CD8-positive, alpha-beta memory T cell (primary cell): ENCODE measurements at regions not wholly inside any gene's neighbourhood (a gene's known extent, or its start where the extent isn't known, plus 50 kb on each side); places are given as distances from the start of the nearest gene placed in this dataset.

Experiments
- CTCF ChIA-PET: fragments of 350-600 bp; sonication (Branson Sonifier 250); formaldehyde crosslinking; loops from one replicate; lab custom pipeline; 2021; ENCODE audit warnings: antibody characterized with exemption; lab: Charles Lee
- POLR2A ChIA-PET: fragments of 350-600 bp; sonication (Branson Sonifier 250); formaldehyde crosslinking; loops from one replicate; lab custom pipeline; 2021; ENCODE audit warnings: antibody characterized with exemption; lab: Charles Lee
- DNase-seq, 5 donors: peaks; one replicate each; pipeline versions ENCODE4 v3.0.0 to v3.0.0-alpha.2; 2020 to 2022; ENCODE audit warnings: mixed read lengths in 1 of 5
- H3K27ac ChIP-seq: one replicate; pipeline ENCODE4 v1.7.0; 2013; ENCODE audit warnings: low read depth, mild to moderate bottlenecking, low read length, moderate library complexity
- H3K27me3 ChIP-seq: 2 replicates; pipeline ENCODE4 v1.7.0; 2013; ENCODE audit warnings: low read length, mild to moderate bottlenecking; ENCODE audit not compliant: insufficient read depth, poor library complexity, severe bottlenecking
- H3K36me3 ChIP-seq: 2 replicates; pipeline ENCODE4 v1.7.0; 2013; ENCODE audit warnings: mild to moderate bottlenecking, low read length, moderate library complexity; ENCODE audit not compliant: insufficient read depth
- H3K4me1 ChIP-seq: 2 replicates; pipeline ENCODE4 v1.7.0; 2013; ENCODE audit warnings: mild to moderate bottlenecking, low read length, moderate library complexity; ENCODE audit not compliant: insufficient read depth
- H3K4me3 ChIP-seq: 2 replicates; pipeline ENCODE4 v1.7.0; 2013; ENCODE audit warnings: mild to moderate bottlenecking, low read length
- H3K9me3 ChIP-seq: 2 replicates; pipeline ENCODE4 v1.7.0; 2013; ENCODE audit warnings: mild to moderate bottlenecking, low read length
- H3K27ac Mint-ChIP-seq, 8 donors: one replicate each; pipeline ENCODE4 v1.8.0; 2020 to 2021; ENCODE audit warnings: mixed read lengths in 8 of 8, mild to moderate bottlenecking in 6 of 8, inconsistent platforms in 3 of 8, moderate library complexity in 3 of 8
- H3K27me3 Mint-ChIP-seq, 2 donors: one replicate each; pipeline ENCODE4 v1.8.0; 2020 to 2021; ENCODE audit warnings: mixed read lengths in 2 of 2, mild to moderate bottlenecking in 1 of 2, moderate library complexity in 1 of 2
- H3K36me3 Mint-ChIP-seq, 3 donors: one replicate each; pipeline ENCODE4 v1.8.0; 2020 to 2021; ENCODE audit warnings: mixed read lengths in 3 of 3, inconsistent platforms in 1 of 3, mild to moderate bottlenecking in 1 of 3
- H3K4me1 Mint-ChIP-seq, 3 donors: one replicate each; pipeline ENCODE4 v1.8.0; 2020 to 2021; ENCODE audit warnings: mixed read lengths in 3 of 3, inconsistent platforms in 1 of 3, mild to moderate bottlenecking in 1 of 3
- H3K4me3 Mint-ChIP-seq, 7 donors: one replicate each; pipeline ENCODE4 v1.8.0; 2020 to 2021; ENCODE audit warnings: mixed read lengths in 7 of 7, mild to moderate bottlenecking in 6 of 7, moderate library complexity in 4 of 7, inconsistent platforms in 2 of 7
- H3K9me3 Mint-ChIP-seq, 5 donors: one replicate each; pipeline ENCODE4 v1.8.0; 2020 to 2022; ENCODE audit warnings: mixed read lengths in 5 of 5, mild to moderate bottlenecking in 3 of 5, moderate library complexity in 2 of 5, inconsistent platforms in 1 of 5

DNA sequence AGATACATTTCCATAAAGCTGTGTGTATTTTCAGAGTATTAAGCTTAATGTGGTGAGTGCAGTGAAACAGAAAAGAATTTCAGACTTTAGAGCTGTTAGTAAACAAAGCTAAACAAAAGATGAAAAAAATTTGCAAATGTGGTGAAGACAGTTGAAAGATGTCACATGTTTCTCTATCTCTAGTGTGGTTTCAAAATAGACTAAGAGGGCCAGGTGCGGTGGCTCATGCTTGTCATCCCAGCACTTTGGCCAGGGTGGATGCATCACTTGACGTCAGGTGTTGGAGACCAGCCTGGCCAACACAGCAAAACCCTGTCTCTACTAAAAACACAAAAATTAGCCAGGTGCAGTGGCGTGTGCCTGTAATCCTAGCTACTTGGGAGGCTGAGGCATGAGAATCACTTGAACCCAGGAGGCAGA is 466.0 kb upstream of the NR2F2 start:
- Mint-ChIP-seq H3K4me3 (peak overlapping the region in 6 of 7 donors; percentile 15 to 47 (median 42)), H3K36me3 (no peaks in the 10 kb centered on the region), H3K27me3 (no peaks in the 10 kb centered on the region), H3K27ac (peak overlapping the region in 6 of 8 donors; percentile 11 to 87 (median 76)), H3K4me1 (peaks cover 42 to 61% (median 50%) of the 10 kb centered on the region in 3 donors), H3K9me3 (peaks cover 0 to 2% (median 0%) of the 10 kb centered on the region in 5 donors)
- no peak overlapping the region for H3K4me3 ChIP-seq
- no peaks in the 10 kb centered on the region for H3K36me3 ChIP-seq
- ChIA-PET POLR2A (no interaction called here), CTCF (interaction anchor here (0.9 to 1.0 kb wide), 2 partner anchors 10 to 26 kb away, joined by 3 to 4 read pairs; no protein-coding TSS in a partner anchor)
- H3K27ac ChIP-seq, result no peak overlapping the region
- peaks cover 9% of the 10 kb centered on the region for H3K4me1 ChIP-seq
- no peaks in the 10 kb centered on the region for H3K9me3 ChIP-seq
- DNase-seq, result peak in 3 of 5 donors; percentile 7 to 53 (median 53)
- H3K27me3 ChIP-seq, result no peaks in the 10 kb centered on the region

DNA sequence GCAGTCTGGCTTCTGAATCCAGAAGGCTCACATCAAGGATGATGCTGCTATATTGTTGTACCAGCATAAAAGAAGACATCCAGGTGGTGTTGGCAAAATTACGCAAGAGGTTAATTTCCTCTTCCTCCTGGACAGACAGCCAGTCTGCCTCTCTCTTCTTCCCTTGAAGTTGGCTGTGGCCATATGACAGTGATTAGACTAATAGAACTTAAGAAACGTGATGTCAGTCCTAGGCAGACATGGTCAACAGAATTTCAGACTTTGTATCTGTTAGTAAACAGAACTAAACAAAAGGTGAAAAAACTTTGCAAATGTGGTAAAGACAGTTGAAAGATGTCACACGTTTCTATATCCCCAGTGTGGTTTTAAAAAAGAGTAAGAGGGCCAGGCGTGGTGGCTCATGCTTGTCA is 465.2 kb upstream of the NR2F2 start:
- Histone ChIP-seq H3K9me3 (no peaks in the 10 kb centered on the region), H3K27me3 (no peaks in the 10 kb centered on the region), H3K36me3 (no peaks in the 10 kb centered on the region), H3K27ac (no peak overlapping the region), H3K4me1 (peaks cover 17% of the 10 kb centered on the region), H3K4me3 (no peak overlapping the region)
- no peak for DNase-seq
- POLR2A ChIA-PET, result no interaction called here
- no peaks in the 10 kb centered on the region for H3K36me3 Mint-ChIP-seq
- H3K27me3 Mint-ChIP-seq, result no peaks in the 10 kb centered on the region
- H3K9me3 Mint-ChIP-seq, result peaks cover 0 to 2% (median 0%) of the 10 kb centered on the region in 5 donors
- CTCF ChIA-PET, result no interaction called here
- peak overlapping the region in 1 of 7 donors; percentile 28 for H3K4me3 Mint-ChIP-seq
- peak overlapping the region in 7 of 8 donors; percentile 43 to 90 (median 75) for H3K27ac Mint-ChIP-seq
- peaks cover 51 to 69% (median 59%) of the 10 kb centered on the region in 3 donors for H3K4me1 Mint-ChIP-seq

DNA sequence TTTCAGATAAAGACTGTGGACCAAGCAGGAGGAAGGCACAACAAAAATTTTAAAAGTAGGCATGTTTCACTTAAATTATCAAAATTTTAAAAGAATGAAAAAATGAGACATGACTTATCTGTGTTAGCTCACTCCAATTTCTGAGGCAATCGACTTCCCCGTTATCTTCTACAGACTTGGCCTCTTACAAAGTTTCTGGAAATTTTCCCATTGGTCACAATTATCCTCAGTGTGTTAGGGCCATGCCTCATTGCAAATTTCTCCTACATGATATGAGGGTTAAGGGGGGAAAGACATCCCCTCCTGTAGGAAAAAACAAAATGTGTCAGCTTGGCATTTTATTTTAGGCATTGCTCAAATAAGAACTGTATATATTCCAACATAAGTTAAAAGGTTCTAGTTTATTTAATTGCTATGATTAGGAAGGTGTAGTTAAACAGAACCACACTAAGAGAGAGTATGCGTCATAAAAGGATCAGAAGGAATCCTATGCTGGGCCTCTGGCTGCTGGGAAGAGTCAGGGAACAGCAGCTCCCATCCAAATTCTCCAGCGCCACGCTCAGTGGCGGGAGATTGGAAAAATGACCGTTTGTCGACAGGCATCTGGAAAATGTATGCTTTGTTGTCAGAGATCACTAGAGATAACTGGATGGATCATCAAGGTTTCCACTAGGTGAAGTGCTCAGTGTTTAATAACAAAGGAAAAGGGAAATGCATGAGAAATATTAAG is 463.6 kb upstream of the NR2F2 start:
- Histone ChIP-seq H3K27me3 (no peaks in the 10 kb centered on the region), H3K36me3 (no peaks in the 10 kb centered on the region), H3K4me3 (no peak overlapping the region), H3K4me1 (peaks cover 25% of the 10 kb centered on the region), H3K9me3 (no peaks in the 10 kb centered on the region), H3K27ac (no peak overlapping the region)
- Mint-ChIP-seq H3K4me1 (peaks cover 57 to 82% (median 69%) of the 10 kb centered on the region in 3 donors), H3K27me3 (peaks cover 0 to 1% of the 10 kb centered on the region in 2 donors), H3K27ac (peak overlapping the region in 2 of 8 donors; percentile 75 to 84), H3K36me3 (no peaks in the 10 kb centered on the region), H3K4me3 (no peak overlapping the region), H3K9me3 (peaks cover 0 to 2% (median 0%) of the 10 kb centered on the region in 5 donors)
- CTCF ChIA-PET, result interaction anchor here (1.4 kb wide), 1 partner anchor 11 kb away, joined by 3 read pairs; no protein-coding TSS in a partner anchor
- no peak for DNase-seq
- POLR2A ChIA-PET, result no interaction called here

DNA sequence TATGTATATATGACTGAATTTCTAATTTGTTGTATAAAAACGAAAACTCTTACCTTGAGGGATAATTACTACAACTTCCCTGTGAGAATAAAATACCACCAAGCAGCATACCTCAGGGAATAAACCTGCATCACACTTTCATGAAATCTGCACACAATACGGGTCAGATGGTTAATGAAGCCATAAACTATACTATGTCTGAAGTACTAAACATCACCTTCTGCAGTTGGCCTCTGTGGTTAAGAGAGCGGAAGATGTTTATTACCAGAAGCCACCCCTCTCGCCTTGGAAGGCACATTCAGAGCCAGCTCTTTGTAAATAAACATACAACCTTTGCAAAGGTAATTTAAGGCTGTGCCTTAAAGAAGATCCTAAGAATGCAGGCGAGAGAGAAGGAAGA is 462.1 kb upstream of the NR2F2 start:
- Mint-ChIP-seq H3K27ac (peak overlapping the region in 7 of 8 donors; percentile 15 to 88 (median 53)), H3K36me3 (no peaks in the 10 kb centered on the region), H3K9me3 (peaks cover 0 to 2% (median 0%) of the 10 kb centered on the region in 5 donors), H3K27me3 (peaks cover 0 to 1% of the 10 kb centered on the region in 2 donors), H3K4me3 (peak overlapping the region in 6 of 7 donors; percentile 24 to 77 (median 46)), H3K4me1 (peaks cover 55 to 77% (median 73%) of the 10 kb centered on the region in 3 donors)
- Histone ChIP-seq H3K36me3 (no peaks in the 10 kb centered on the region), H3K9me3 (no peaks in the 10 kb centered on the region), H3K27me3 (no peaks in the 10 kb centered on the region), H3K4me3 (no peak overlapping the region), H3K4me1 (peaks cover 25% of the 10 kb centered on the region), H3K27ac (no peak overlapping the region)
- no peak for DNase-seq
- POLR2A ChIA-PET, result no interaction called here
- CTCF ChIA-PET, result interaction anchor here (1.4 kb wide), 2 partner anchors 11 to 29 kb away, joined by 3 read pairs; no protein-coding TSS in a partner anchor

DNA sequence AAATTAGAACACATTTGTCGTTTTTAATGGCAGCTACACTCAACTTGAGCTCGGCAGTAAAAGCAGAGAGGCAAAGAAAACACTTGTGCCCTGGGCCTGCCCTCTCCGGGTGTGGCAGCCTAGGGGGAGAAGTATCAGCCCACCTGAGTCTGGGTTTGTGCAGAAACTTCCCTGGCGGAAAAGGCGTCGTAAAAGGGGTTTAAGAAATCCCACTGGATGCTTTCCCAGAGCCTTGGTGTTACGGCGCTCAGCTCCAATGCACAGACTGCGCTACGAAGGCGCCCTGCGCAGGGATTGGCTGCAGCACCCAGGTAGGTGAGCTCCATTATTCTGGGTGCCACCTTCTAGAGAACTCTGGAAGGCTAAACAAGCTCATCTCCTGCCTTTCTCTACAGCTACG is 461.5 kb upstream of the NR2F2 start:
- H3K4me3 Mint-ChIP-seq, result peak overlapping the region in 4 of 7 donors; percentile 37 to 77 (median 46)
- H3K4me1 Mint-ChIP-seq, result peaks cover 55 to 73% (median 72%) of the 10 kb centered on the region in 3 donors
- Histone ChIP-seq H3K36me3 (no peaks in the 10 kb centered on the region), H3K27me3 (no peaks in the 10 kb centered on the region), H3K4me3 (no peak overlapping the region), H3K4me1 (peaks cover 25% of the 10 kb centered on the region), H3K9me3 (no peaks in the 10 kb centered on the region), H3K27ac (no peak overlapping the region)
- ChIA-PET POLR2A (no interaction called here), CTCF (interaction anchor here (1.4 kb wide), 2 partner anchors 12 to 30 kb away, joined by 3 read pairs; no protein-coding TSS in a partner anchor)
- no peaks in the 10 kb centered on the region for H3K36me3 Mint-ChIP-seq
- H3K27me3 Mint-ChIP-seq, result peaks cover 0 to 1% of the 10 kb centered on the region in 2 donors
- DNase-seq, result no peak
- H3K9me3 Mint-ChIP-seq, result peaks cover 0 to 3% (median 0%) of the 10 kb centered on the region in 5 donors
- peak overlapping the region in 7 of 8 donors; percentile 15 to 88 (median 55) for H3K27ac Mint-ChIP-seq

DNA sequence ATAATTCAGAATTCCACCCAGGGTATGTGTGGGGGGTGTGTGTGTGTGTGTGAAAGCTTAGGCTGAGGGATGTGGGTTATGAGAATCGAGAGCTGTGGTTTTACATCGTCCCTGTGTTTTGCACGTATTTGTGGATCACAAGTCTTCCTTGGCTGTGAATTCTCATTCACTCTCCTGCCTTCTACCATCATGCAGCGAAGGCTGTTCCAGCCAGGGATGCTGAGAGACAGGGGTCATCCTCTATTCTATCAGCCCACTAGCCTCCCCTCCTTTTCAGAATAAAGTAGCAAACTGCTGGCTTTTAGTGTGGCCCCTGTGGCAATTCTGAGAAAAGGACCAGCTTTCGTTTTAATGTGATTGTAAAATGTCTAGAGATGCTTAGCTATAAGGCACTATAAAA is 460.6 kb upstream of the NR2F2 start:
- Histone ChIP-seq H3K27ac (no peak overlapping the region), H3K4me3 (no peak overlapping the region), H3K4me1 (peaks cover 26% of the 10 kb centered on the region), H3K9me3 (no peaks in the 10 kb centered on the region), H3K27me3 (no peaks in the 10 kb centered on the region), H3K36me3 (no peaks in the 10 kb centered on the region)
- ChIA-PET POLR2A (no interaction called here), CTCF (interaction anchor here (1.4 kb wide), 1 partner anchor 30 kb away, joined by 3 read pairs; no protein-coding TSS in a partner anchor)
- peak overlapping the region in 7 of 8 donors; percentile 59 to 94 (median 70) for H3K27ac Mint-ChIP-seq
- H3K4me1 Mint-ChIP-seq, result peaks cover 48 to 69% (median 65%) of the 10 kb centered on the region in 3 donors
- peaks cover 0 to 3% (median 0%) of the 10 kb centered on the region in 5 donors for H3K9me3 Mint-ChIP-seq
- peak overlapping the region in 6 of 7 donors; percentile 66 to 89 (median 74) for H3K4me3 Mint-ChIP-seq
- DNase-seq, result no peak
- H3K27me3 Mint-ChIP-seq, result peaks cover 0 to 1% of the 10 kb centered on the region in 2 donors
- H3K36me3 Mint-ChIP-seq, result no peaks in the 10 kb centered on the region

DNA sequence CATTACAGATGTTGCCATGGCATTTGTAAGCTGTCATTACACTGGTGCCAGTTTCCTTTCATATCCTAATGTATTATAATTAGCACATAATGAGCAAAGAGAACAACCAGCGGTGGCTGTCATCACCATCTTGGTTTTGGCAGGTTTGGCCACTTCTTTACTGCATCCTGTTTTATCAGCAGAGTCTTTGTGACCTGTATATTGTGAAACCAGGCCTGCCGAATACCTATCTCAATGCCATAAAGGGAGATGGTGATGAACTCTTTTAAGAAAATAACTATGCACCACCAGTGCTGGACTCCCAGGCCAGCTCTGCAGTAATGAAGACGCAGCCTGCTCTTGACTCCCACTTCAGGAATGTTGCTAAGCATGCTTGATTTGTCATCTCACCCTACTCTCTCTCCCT is 458.1 kb upstream of the NR2F2 start:
- no peak overlapping the region for H3K4me3 ChIP-seq
- Mint-ChIP-seq H3K4me3 (no peak overlapping the region), H3K4me1 (peaks cover 33 to 53% (median 47%) of the 10 kb centered on the region in 3 donors), H3K9me3 (peaks cover 0 to 3% (median 0%) of the 10 kb centered on the region in 5 donors), H3K27ac (no peak overlapping the region), H3K27me3 (peaks cover 0 to 1% of the 10 kb centered on the region in 2 donors), H3K36me3 (no peaks in the 10 kb centered on the region)
- no peak overlapping the region for H3K27ac ChIP-seq
- H3K9me3 ChIP-seq, result no peaks in the 10 kb centered on the region
- peaks cover 34% of the 10 kb centered on the region for H3K4me1 ChIP-seq
- DNase-seq, result no peak
- no peaks in the 10 kb centered on the region for H3K27me3 ChIP-seq
- ChIA-PET POLR2A (no interaction called here), CTCF (no interaction called here)
- no peaks in the 10 kb centered on the region for H3K36me3 ChIP-seq

DNA sequence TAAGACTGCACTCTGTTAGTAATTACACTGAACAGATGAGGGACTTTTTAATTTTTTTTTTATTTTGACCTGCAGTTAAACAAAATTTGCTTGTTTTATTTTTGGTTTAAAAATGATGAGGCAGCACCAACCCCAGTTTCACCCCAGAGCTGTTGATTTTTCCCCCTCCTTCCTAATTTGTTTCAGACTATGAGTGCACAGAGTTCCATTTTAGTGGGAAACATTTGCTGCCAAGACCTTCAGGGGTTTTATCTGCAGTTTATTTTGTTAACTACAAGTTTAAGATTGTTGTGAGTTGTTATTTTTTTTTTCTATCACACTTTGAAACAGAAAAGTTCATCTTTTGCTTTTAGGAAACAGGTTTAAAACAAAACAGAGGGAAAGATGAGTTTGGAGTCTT is 455.9 kb upstream of the NR2F2 start:
- no peak overlapping the region for H3K4me3 ChIP-seq
- Mint-ChIP-seq H3K9me3 (peaks cover 0 to 3% (median 0%) of the 10 kb centered on the region in 5 donors), H3K4me1 (peaks cover 21 to 46% (median 35%) of the 10 kb centered on the region in 3 donors), H3K36me3 (peaks cover 0 to 1% (median 0%) of the 10 kb centered on the region in 3 donors), H3K27ac (no peak overlapping the region), H3K27me3 (peaks cover 0 to 1% of the 10 kb centered on the region in 2 donors), H3K4me3 (no peak overlapping the region)
- ChIA-PET CTCF (interaction anchor here (1.4 kb wide), 1 partner anchor 10 kb away, joined by 3 read pairs; no protein-coding TSS in a partner anchor), POLR2A (no interaction called here)
- no peaks in the 10 kb centered on the region for H3K9me3 ChIP-seq
- no peaks in the 10 kb centered on the region for H3K27me3 ChIP-seq
- no peaks in the 10 kb centered on the region for H3K36me3 ChIP-seq
- H3K4me1 ChIP-seq, result peaks cover 24% of the 10 kb centered on the region
- H3K27ac ChIP-seq, result no peak overlapping the region
- DNase-seq, result no peak
